DOHH2 (cell line): ENCODE measurements at regions not wholly inside any gene's neighbourhood (a gene's known extent, or its start where the extent isn't known, plus 50 kb on each side); places are given as distances from the start of the nearest gene placed in this dataset.

Experiments used
- CTCF ChIP-seq: fragments of 200-600 bp; sonication (generic); IDR thresholded peaks from one replicate; pipeline ENCODE4 v1.5.1; 2014; ENCODE audit warnings: antibody characterized with exemption, mild to moderate bottlenecking, low read depth, low read length; ENCODE audit not compliant: poor library complexity, severe bottlenecking
- EZH2phosphoT487 ChIP-seq: fragments of 200-600 bp; sonication (generic); IDR thresholded peaks from 2 replicates; pipeline ENCODE4 v1.6.1; 2017; ENCODE audit warnings: borderline replicate concordance, mild to moderate bottlenecking, antibody characterized with exemption, low read length, moderate library complexity, mixed read lengths

GRCh38 chr6:49339096-49339495 is 124.0 kb downstream of the MMUT start:
- TF ChIP-seq CTCF, result no peak
- TF ChIP-seq EZH2phosphoT487, result no peak
